Loucy (cell line): ENCODE measurements at regions not wholly inside any gene's neighbourhood (a gene's known extent, or its start where the extent isn't known, plus 50 kb on each side); places are given as distances from the start of the nearest gene placed in this dataset.

Source experiments
- EZH2phosphoT487 ChIP-seq: fragments of 200-600 bp; IDR thresholded peaks from 2 replicates; pipeline ENCODE4 v1.6.1; 2018; ENCODE audit warnings: antibody characterized with exemption, mild to moderate bottlenecking, moderate library complexity, borderline replicate concordance
- TF ChIP-seq, protein P1 (sequence below): fragments of 200-600 bp; sonication (generic); conservative IDR thresholded peaks from 2 replicates; pipeline ENCODE4 v1.5.1; 2014; ENCODE audit warnings: mild to moderate bottlenecking, antibody characterized with exemption, low read length

DNA sequence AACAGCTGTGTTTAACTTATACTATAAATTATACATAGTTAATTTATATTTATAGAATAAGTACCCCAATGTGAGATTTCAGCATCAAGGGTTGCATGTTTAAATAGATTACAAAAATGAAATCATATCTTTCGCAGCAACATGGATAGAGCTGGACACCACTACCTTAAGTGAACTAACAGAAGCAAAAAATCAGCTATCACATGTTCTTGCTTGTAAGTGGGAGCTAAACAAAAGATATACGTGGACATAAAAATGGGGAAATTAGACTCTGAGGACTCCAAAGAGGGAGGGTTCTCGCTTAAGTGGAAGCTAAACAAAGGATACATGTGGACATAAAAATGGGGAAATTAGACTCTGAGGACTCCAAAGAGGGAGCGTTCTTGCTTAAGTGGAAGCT, 626.5 kb upstream of the DPPA4 start:
- TF ChIP-seq, protein P1, sequence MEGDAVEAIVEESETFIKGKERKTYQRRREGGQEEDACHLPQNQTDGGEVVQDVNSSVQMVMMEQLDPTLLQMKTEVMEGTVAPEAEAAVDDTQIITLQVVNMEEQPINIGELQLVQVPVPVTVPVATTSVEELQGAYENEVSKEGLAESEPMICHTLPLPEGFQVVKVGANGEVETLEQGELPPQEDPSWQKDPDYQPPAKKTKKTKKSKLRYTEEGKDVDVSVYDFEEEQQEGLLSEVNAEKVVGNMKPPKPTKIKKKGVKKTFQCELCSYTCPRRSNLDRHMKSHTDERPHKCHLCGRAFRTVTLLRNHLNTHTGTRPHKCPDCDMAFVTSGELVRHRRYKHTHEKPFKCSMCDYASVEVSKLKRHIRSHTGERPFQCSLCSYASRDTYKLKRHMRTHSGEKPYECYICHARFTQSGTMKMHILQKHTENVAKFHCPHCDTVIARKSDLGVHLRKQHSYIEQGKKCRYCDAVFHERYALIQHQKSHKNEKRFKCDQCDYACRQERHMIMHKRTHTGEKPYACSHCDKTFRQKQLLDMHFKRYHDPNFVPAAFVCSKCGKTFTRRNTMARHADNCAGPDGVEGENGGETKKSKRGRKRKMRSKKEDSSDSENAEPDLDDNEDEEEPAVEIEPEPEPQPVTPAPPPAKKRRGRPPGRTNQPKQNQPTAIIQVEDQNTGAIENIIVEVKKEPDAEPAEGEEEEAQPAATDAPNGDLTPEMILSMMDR, result no peak
- no peak for TF ChIP-seq EZH2phosphoT487
